Caco-2 (cell line): ENCODE measurements at regions not wholly inside any gene's neighbourhood (a gene's known extent, or its start where the extent isn't known, plus 50 kb on each side); places are given as distances from the start of the nearest gene placed in this dataset.

Experiments used
- BruUV-seq: library from RNA; stranded (reverse); fragments of 400-500 nt; replicated peaks from 2 replicates; lab custom pipeline; 2021; lab: Mats Ljungman, UMichigan
- CTCF ChIA-PET: fragments of 300-600 bp; sonication (Branson Sonifier 250); formaldehyde crosslinking; loops from one replicate; lab custom pipeline; 2022; ENCODE audit warnings: antibody characterized with exemption; lab: Charles Lee
- POLR2A ChIA-PET: fragments of 300-600 bp; sonication (Branson Sonifier 250); formaldehyde crosslinking; loops from one replicate; lab custom pipeline; 2022; ENCODE audit warnings: antibody characterized with exemption; lab: Charles Lee
- DNase-seq, 2 experiments: peaks; one replicate each; pipeline versions ENCODE4 v3.0.0 to v3.0.0-alpha.2; 2020 to 2022
- H3K27me3 ChIP-seq: replicated peaks from 2 replicates; pipeline ENCODE4 v1.6.0; 2011; ENCODE audit warnings: low read length; ENCODE audit not compliant: control insufficient read depth, insufficient read depth
- H3K36me3 ChIP-seq: 2 replicates; pipeline ENCODE4 v1.5.1; 2011; ENCODE audit warnings: low read length; ENCODE audit not compliant: control insufficient read depth, insufficient read depth
- H3K4me1 ChIP-seq: fragments of 250-450 bp; sonication (Bioruptor Pico); 2 replicates; pipeline ENCODE4 v1.5.1; 2020; ENCODE audit warnings: mild to moderate bottlenecking
- H3K4me3 ChIP-seq: 2 replicates; pipeline ENCODE4 v1.5.1; 2011; ENCODE audit warnings: low read depth, mild to moderate bottlenecking, control low read depth, low read length
- H3K9me3 ChIP-seq: fragments of 250-450 bp; sonication (Bioruptor Pico); 2 replicates; pipeline ENCODE4 v1.5.1; 2020; ENCODE audit warnings: mild to moderate bottlenecking, moderate library complexity
- H3K27ac Mint-ChIP-seq: one replicate; pipeline ENCODE4 v1.8.0; 2022; ENCODE audit warnings: mixed read lengths; ENCODE audit not compliant: unreplicated experiment
- H3K27me3 Mint-ChIP-seq: one replicate; pipeline ENCODE4 v1.8.0; 2022; ENCODE audit warnings: mixed read lengths; ENCODE audit not compliant: insufficient read depth, unreplicated experiment
- H3K36me3 Mint-ChIP-seq: one replicate; pipeline ENCODE4 v1.8.0; 2022; ENCODE audit warnings: mild to moderate bottlenecking, mixed read lengths; ENCODE audit not compliant: insufficient read depth, unreplicated experiment
- H3K4me1 Mint-ChIP-seq: one replicate; pipeline ENCODE4 v1.8.0; 2022; ENCODE audit warnings: low read depth, mixed read lengths; ENCODE audit not compliant: unreplicated experiment
- H3K4me3 Mint-ChIP-seq: one replicate; pipeline ENCODE4 v1.8.0; 2022; ENCODE audit warnings: mild to moderate bottlenecking, moderate library complexity, mixed read lengths; ENCODE audit not compliant: unreplicated experiment
- H3K9me3 Mint-ChIP-seq: one replicate; pipeline ENCODE4 v1.8.0; 2022; ENCODE audit warnings: mixed read lengths; ENCODE audit not compliant: unreplicated experiment
- CTCF ChIP-seq, 2 experiments: fragments of 200-600 bp in 1 of 2; IDR thresholded peaks; 1 replicate in 1 of 2; 2 replicates in 1 of 2; pipeline versions ENCODE4 v1.5.1 to v1.8.0; 2011 to 2022; ENCODE audit warnings: antibody characterized with exemption in 1 of 2, control low read depth in 1 of 2, inconsistent platforms in 1 of 2, low read depth in 1 of 2, low read length in 1 of 2, mild to moderate bottlenecking in 1 of 2, moderate library complexity in 1 of 2; ENCODE audit not compliant: insufficient read depth in 1 of 2, severe bottlenecking in 1 of 2, unreplicated experiment in 1 of 2
- intact Hi-C: fragments of 100-400 bp; cut with micrococcal nuclease; formaldehyde crosslinking; loops from one replicate; pipeline ENCODE4 v1.10.0; 2022; ENCODE audit not compliant: unreplicated experiment

DNA sequence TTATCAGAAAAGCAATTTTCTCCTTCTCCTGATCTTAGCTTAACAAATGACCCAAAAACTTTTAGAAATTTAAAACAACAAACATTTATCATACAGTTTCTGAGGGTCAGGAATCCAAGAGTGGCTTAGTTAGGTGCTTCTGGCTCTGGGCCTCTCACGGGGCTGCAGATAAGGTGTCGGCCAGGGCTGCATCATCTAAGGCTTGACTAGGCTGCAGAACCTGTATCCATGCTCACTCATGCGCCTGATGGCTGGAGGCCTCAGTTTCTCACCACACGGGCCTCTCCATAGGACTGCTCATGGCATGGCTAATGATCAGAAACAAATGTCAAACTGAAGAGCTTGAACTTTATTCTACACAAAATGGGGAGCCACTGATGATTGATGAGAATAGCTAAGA is 210.0 kb downstream of the SEC61B start:
- Mint-ChIP-seq H3K4me1 (no peaks in the 10 kb centered on the region), H3K27ac (no peak overlapping the region), H3K9me3 (no peaks in the 10 kb centered on the region), H3K4me3 (no peak overlapping the region), H3K36me3 (no peaks in the 10 kb centered on the region), H3K27me3 (no peaks in the 10 kb centered on the region)
- DNase-seq: no peak
- no peak for TF ChIP-seq CTCF (IDR thresholded peaks at IDR 0.05; ENCODE audit: insufficient read depth in 1 of 2, low read depth in 1 of 2, low read length in 1 of 2, severe bottlenecking in 1 of 2, unreplicated experiment in 1 of 2)
- H3K9me3 ChIP-seq: no peaks in the 10 kb centered on the region
- POLR2A ChIA-PET: no interaction called here
- no peaks in the 10 kb centered on the region for H3K36me3 ChIP-seq
- no peak overlapping the region for H3K4me3 ChIP-seq
- BruUV-seq: no TSS peak
- intact Hi-C loops: loop anchor here (10.0 kb wide), 1 partner anchor 167 kb away; no protein-coding TSS in a partner anchor
- H3K27me3 ChIP-seq: no peaks in the 10 kb centered on the region
- peaks cover 16% of the 10 kb centered on the region; the same call in 1 of the 2 replicates for H3K4me1 ChIP-seq
- CTCF ChIA-PET: no interaction called here

- ChIA-PET POLR2A (no interaction called here), CTCF (no interaction called here)
- Mint-ChIP-seq H3K4me3 (no peak overlapping the region), H3K27ac (no peak overlapping the region), H3K27me3 (no peaks in the 10 kb centered on the region), H3K36me3 (no peaks in the 10 kb centered on the region), H3K4me1 (no peaks in the 10 kb centered on the region), H3K9me3 (no peaks in the 10 kb centered on the region)
- no peak for TF ChIP-seq CTCF (IDR thresholded peaks at IDR 0.05; ENCODE audit: insufficient read depth in 1 of 2, low read depth in 1 of 2, low read length in 1 of 2, severe bottlenecking in 1 of 2, unreplicated experiment in 1 of 2)
- Histone ChIP-seq H3K4me1 (peaks cover 16% of the 10 kb centered on the region; the same call in 1 of the 2 replicates), H3K4me3 (no peak overlapping the region), H3K9me3 (no peaks in the 10 kb centered on the region), H3K36me3 (no peaks in the 10 kb centered on the region), H3K27me3 (no peaks in the 10 kb centered on the region)
- no peak for DNase-seq
- intact Hi-C loops: loop anchor here (10.0 kb wide), 1 partner anchor 168 kb away; no protein-coding TSS in a partner anchor
- no TSS peak for BruUV-seq
These were observed 211.0 kb downstream of the SEC61B start for GRCh38 chr9:99433095-99433494.

DNA sequence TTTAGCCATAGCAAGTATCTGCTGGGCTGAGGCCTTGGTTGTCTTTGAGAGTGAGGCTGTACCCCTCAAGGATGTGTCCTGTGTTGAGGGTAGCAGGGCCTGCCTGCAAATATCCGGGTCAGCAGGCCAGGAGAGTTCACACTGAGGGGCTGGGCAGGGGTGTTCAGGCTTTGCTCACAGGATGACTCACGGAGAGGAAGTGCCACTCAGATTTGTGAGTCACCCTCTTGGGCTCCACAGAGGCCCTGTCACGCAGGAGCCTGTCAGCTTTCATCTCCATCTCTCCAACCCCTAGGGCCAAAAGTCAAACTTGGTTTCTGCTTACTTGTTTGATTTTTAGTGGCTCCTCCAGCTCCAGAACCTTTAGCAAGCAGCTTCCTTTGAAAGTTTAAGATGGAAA is 211.5 kb downstream of the SEC61B start:
- no TSS peak for BruUV-seq
- intact Hi-C loops: loop anchor here (10.0 kb wide), 1 partner anchor 169 kb away; no protein-coding TSS in a partner anchor
- ChIA-PET POLR2A (no interaction called here), CTCF (no interaction called here)
- H3K4me1 Mint-ChIP-seq: no peaks in the 10 kb centered on the region
- no peak overlapping the region for H3K4me3 Mint-ChIP-seq
- DNase-seq: peak; percentile 11 to 66
- H3K27ac Mint-ChIP-seq: no peak overlapping the region
- H3K36me3 Mint-ChIP-seq: no peaks in the 10 kb centered on the region
- Histone ChIP-seq H3K9me3 (no peaks in the 10 kb centered on the region), H3K36me3 (no peaks in the 10 kb centered on the region), H3K4me1 (peaks cover 16% of the 10 kb centered on the region; the same call in 1 of the 2 replicates), H3K27me3 (no peaks in the 10 kb centered on the region), H3K4me3 (no peak overlapping the region)
- H3K9me3 Mint-ChIP-seq: no peaks in the 10 kb centered on the region
- H3K27me3 Mint-ChIP-seq: no peaks in the 10 kb centered on the region
- TF ChIP-seq CTCF (IDR thresholded peaks at IDR 0.05; ENCODE audit: insufficient read depth in 1 of 2, low read depth in 1 of 2, low read length in 1 of 2, severe bottlenecking in 1 of 2, unreplicated experiment in 1 of 2): no peak
